22Rv1 (cell line): ENCODE measurements at regions not wholly inside any gene's neighbourhood (a gene's known extent, or its start where the extent isn't known, plus 50 kb on each side); places are given as distances from the start of the nearest gene placed in this dataset.

Source experiments
- H3K27ac ChIP-seq: fragments of 450-650 bp; 2 replicates; pipeline ENCODE4 v1.5.1; 2017
- CTCF ChIP-seq: fragments of 450-650 bp; IDR thresholded peaks from 2 replicates; pipeline ENCODE4 v1.5.1; 2017; ENCODE audit warnings: mild to moderate bottlenecking
- ZFX ChIP-seq: fragments of 450-650 bp; IDR thresholded peaks from 2 replicates; pipeline ENCODE4 v1.6.1; 2017; ENCODE audit warnings: antibody characterized with exemption, borderline replicate concordance

DNA sequence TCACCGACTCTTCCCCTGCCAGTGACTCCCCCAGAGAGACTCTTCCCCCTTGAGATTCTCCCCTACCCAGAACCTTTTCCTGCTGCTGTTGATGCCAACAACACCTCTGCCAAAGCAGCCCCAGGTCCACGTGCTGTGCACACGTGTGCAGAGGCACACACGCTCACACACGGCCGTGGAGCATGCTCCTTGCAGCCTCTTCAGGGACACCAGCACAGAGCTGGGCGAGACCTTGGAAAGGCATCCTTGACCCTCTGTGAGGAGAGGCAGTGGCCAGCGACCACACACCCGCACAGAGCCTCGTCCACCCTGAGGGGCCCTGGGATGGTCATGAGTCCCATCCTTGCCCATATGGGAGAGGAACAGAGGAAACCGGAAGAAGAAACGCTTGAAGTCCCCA, 181.9 kb downstream of the RBFOX3 start:
- H3K27ac ChIP-seq, result no peak overlapping the region
- TF ChIP-seq CTCF (no peak), ZFX (no peak)

DNA sequence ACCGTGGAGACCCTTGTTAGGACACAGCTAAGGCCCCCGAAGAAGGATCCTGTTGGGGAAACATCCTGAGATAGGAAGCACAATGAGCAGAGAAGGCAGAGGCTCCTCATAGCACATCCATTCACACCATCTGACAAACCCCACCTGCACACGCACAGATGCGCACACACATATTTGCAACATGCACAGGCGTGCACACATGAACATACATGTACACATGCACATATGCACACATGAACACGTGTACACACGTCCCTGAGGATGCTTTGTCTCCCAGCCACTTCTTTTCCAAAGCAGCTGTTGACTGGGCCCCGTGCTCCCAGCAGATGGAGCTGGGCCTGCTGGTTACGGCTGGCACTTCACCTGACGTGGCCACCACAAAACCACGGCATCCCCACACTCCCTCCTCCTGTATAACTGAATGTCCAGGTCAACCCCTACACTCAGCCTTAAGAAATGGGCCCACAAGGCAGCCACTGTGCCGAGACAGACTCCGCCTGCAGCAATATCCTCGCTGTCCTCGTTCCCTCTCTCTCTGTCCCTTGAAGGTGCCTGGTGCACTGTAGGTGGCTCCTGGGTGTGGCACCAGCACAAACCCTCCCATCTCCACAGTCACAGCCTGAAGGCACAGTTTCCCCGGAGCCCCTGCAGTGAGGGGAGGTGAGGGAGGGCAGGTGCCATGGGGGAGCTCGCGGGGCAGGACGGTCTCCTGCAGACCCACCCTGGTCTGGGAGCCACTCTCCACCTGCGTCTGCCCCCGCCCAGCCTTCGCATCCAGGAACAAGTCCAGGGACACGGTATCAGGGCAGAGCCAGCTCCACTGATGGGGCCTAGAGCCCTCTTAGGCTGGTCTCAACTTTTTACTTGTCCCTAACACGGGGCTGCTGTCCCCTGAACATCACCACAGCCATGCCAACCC, 183.0 kb downstream of the RBFOX3 start:
- TF ChIP-seq CTCF, result no peak
- TF ChIP-seq ZFX, result no peak
- no peak overlapping the region for H3K27ac ChIP-seq

DNA sequence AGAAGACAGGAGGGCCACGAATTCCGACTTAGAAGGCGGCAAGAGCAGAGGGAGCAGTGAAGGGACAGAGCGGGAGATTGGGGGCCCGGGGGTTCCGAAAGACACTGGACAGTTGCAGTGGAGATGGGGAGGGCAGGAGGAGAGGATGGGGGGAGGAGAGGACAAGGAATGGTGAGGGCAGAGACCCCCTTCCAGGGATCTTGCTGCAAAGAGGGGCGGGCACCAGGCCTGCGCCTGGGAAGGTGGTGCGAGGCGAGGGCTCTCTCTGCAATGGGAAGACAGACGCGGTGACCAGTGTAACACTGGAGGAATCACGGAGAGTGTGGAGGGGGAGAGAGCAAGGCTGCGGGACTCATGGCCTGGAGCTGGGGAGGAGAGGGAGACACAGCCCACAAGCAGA, 185.2 kb downstream of the RBFOX3 start:
- no peak overlapping the region for H3K27ac ChIP-seq
- TF ChIP-seq CTCF (no peak), ZFX (no peak)

DNA sequence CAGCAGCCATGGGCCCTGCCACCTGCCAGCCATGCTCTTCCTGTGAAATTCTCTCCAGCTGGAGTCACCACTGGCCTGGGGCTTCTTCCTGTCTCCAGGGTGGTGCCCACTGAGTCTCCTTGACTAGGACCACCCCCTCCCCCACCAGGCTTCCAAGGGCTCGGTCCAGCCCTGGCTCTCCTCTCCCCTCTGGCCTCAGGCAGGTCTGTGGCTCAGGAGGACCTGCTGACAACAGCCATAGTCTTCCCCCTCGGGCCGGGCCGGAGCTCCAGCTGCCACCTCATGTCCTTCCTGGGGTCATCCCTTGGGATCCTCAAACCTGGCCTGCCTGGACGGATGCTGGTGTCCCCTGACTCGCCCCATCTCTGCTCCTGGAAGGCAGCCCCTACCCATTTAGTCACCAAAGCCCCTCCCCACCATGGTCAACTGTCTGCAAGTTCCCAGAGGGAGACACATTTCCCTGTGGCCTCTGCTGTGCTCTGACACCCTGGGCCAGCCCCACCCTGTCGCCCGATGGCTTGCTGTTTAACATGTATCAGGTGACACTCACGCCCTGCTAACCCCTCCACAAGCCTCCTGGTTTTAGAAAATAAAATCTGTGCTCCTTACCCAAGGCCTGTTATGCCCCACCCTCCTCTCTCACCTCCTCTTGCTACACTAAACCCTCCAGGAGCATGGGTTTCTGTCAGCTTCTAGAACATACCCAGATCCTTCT, 186.2 kb downstream of the RBFOX3 start:
- H3K27ac ChIP-seq, result no peak overlapping the region
- no peak for TF ChIP-seq CTCF

DNA sequence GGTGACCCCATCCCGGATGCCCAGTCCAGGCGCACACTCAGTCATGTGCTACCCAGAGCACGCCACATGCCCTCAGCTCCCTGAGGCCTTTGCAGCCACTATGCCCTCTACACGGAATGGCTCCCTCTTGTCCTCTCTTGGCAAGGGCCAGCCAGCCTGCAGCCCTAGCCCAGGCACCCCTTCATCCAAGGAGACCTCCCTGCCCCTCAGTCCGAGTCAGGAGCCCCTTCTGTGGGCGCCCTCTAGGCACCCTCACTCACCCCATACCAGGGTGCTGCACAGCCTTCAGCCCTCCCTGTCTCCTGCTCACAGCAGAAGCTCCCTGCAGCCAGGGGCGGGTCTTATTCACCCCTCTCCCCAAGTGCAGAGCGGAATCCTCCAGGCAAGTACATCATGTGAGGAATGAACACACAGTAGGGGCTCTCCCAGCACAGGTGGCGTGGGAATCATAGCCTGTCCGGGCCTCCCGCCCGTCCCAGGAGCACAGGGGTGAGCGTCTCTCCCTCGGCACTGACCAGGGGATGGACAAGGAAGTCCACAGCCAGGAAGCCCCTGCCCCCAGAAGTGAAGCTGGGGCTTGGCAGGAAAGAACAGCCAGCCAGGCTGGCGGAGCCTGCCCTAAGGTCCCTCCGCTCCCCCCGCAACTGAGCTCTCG, 186.9 kb downstream of the RBFOX3 start:
- TF ChIP-seq ZFX (no peak), CTCF (no peak)
- no peak overlapping the region for H3K27ac ChIP-seq

- no peak for TF ChIP-seq ZFX
- no peak overlapping the region for H3K27ac ChIP-seq
Measured at GRCh38 chr17:79422236-79422635, 188.6 kb downstream of the RBFOX3 start.

DNA sequence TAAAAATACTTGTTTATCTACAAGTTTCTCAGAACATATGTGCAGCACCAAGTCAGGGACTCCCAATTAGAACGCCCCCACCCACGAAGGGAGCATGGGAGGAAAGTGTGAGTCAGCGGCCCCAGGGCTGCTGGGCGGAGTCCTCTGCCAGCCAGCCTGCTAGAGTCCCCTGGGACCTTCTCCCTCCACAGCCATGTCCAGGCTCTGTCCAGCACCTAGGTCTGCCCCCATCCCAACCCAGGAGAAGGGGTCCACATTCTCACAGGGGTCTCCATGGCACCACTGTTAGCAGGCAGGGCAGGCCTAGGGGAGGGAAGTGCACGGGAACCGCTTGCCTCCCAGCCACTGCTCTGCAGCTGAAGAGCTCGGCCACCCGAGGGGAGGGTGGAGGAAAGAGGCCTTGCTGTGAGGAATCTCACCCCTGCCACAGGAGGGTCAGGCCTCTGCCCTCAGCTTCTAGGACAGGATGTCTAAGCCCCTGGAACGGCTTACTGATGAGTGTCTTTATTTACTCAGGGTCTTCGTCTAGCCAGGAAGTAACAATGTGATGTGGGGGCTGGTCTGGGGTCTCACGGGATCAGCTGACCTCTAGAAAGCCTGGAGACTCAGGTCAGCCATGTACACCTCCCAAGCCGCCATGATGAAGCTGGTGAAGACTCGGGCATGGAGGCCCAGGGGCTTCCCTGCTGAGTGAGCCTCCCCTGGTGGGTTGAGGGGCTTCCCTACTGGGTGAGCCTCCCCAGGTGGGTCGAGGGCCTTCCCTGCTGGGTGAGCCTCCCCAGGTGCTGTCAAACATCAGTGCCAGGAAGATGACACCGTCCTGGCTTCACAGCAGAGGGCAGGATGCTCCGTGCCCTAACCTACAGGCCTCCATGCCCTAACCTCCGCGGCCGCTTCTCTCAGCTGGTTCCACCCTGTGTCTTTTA, 190.3 kb downstream of the RBFOX3 start:
- no peak for TF ChIP-seq CTCF
- TF ChIP-seq ZFX, result no peak
- no peak overlapping the region for H3K27ac ChIP-seq
